D341Med (cell line): ENCODE measurements at regions not wholly inside any gene's neighbourhood (a gene's known extent, or its start where the extent isn't known, plus 50 kb on each side); places are given as distances from the start of the nearest gene placed in this dataset.

Source experiments
- DNase-seq: peaks from one replicate; pipeline ENCODE4 v3.0.0; 2012; ENCODE audit warnings: low spot score

GRCh38 chr17:53891726-53892125 lies 69.0 kb downstream of the KIF2B start:
- DNase-seq = no peak

GRCh38 chr17:53892222-53892621 lies 69.5 kb downstream of the KIF2B start:
- no peak for DNase-seq

GRCh38 chr17:53894591-53894990 lies 71.9 kb downstream of the KIF2B start:
- DNase-seq = peak; percentile 77

- no peak for DNase-seq
These were observed 73.3 kb downstream of the KIF2B start for GRCh38 chr17:53896047-53896446.

GRCh38 chr17:53900951-53901350 lies 78.2 kb downstream of the KIF2B start:
- DNase-seq = no peak

- DNase-seq = no peak
These were observed 84.7 kb downstream of the KIF2B start for GRCh38 chr17:53907435-53907834.

GRCh38 chr17:53909802-53910201 lies 87.1 kb downstream of the KIF2B start:
- no peak for DNase-seq

- DNase-seq = no peak
These were observed 89.4 kb downstream of the KIF2B start for GRCh38 chr17:53912117-53912516.

GRCh38 chr17:53919356-53919755 lies 96.6 kb downstream of the KIF2B start:
- no peak for DNase-seq

GRCh38 chr17:53924530-53925455 lies 102.1 kb downstream of the KIF2B start:
- no peak for DNase-seq

- no peak for DNase-seq
These were observed 109.7 kb downstream of the KIF2B start for GRCh38 chr17:53932386-53932785.

GRCh38 chr17:53934931-53935330 lies 112.2 kb downstream of the KIF2B start:
- DNase-seq = no peak

- no peak for DNase-seq
These were observed 118.5 kb downstream of the KIF2B start for GRCh38 chr17:53941231-53941630.

- no peak for DNase-seq
These were observed 119.7 kb downstream of the KIF2B start for GRCh38 chr17:53942436-53942835.

GRCh38 chr17:53942898-53943297 lies 120.2 kb downstream of the KIF2B start:
- no peak for DNase-seq

- DNase-seq = no peak
These were observed 125.6 kb downstream of the KIF2B start for GRCh38 chr17:53948323-53948722.

GRCh38 chr17:53949473-53950090 lies 126.9 kb downstream of the KIF2B start:
- DNase-seq = no peak

GRCh38 chr17:53950207-53950857 lies 127.6 kb downstream of the KIF2B start:
- no peak for DNase-seq

- DNase-seq = no peak
These were observed 128.1 kb downstream of the KIF2B start for GRCh38 chr17:53950858-53951250.

- no peak for DNase-seq
These were observed 148.6 kb downstream of the KIF2B start for GRCh38 chr17:53971361-53971760.

GRCh38 chr17:53979991-53980390 lies 157.3 kb downstream of the KIF2B start:
- no peak for DNase-seq

- DNase-seq = no peak
These were observed 173.4 kb downstream of the KIF2B start for GRCh38 chr17:53996131-53996530.

- DNase-seq = no peak
These were observed 174.2 kb downstream of the KIF2B start for GRCh38 chr17:53996890-53997289.
